A549 (cell line): ENCODE measurements at regions not wholly inside any gene's neighbourhood (a gene's known extent, or its start where the extent isn't known, plus 50 kb on each side); places are given as distances from the start of the nearest gene placed in this dataset.

Experiments
- ATAC-seq, 2 experiments: fragments of 200-7000 bp in 1 of 2; fragments of >200 bp in 1 of 2; cut with Nextera tagmentation in 1 of 2; cut with Tn5 transposase in 1 of 2; 3 replicates each; pipeline versions ENCODE4 v1.8.0 to v1.9.1; 2018 to 2020; ENCODE audit warnings: mild to moderate bottlenecking in 1 of 2, moderate library complexity in 1 of 2
- CTCF ChIA-PET: fragments of 300-600 bp; sonication (Branson Sonifier 250); formaldehyde crosslinking; extraction: SDS; loops from one replicate; lab custom pipeline; 2021; ENCODE audit warnings: antibody characterized with exemption, inconsistent platforms; lab: Yijun Ruan, JAX
- POLR2A ChIA-PET: fragments of 350-600 bp; formaldehyde crosslinking; extraction: SDS; loops from one replicate; lab custom pipeline; 2021; ENCODE audit warnings: antibody characterized with exemption, inconsistent platforms; lab: Yijun Ruan, JAX
- DNase-seq, 2 experiments: peaks; one replicate each; pipeline versions ENCODE4 v3.0.0 to v3.0.0-alpha.2; 2011 to 2016; ENCODE audit warnings: low read depth in 1 of 2, low spot score in 1 of 2
- FAIRE-seq: peaks from 2 replicates; lab custom pipeline; 2011; peaks lifted over from hg19 to GRCh38; lab: Jason Lieb, UNC
- H3K27ac ChIP-seq, 2 experiments: fragments of >200 bp; sonication (Bioruptor Twin); formaldehyde crosslinking; 3 replicates each; pipeline ENCODE4 v1.5.1; 2016 to 2017
- H3K4me1 ChIP-seq: fragments of >200 bp; sonication (Bioruptor Twin); formaldehyde crosslinking; 3 replicates; pipeline ENCODE4 v1.6.1; 2016
- H3K4me2 ChIP-seq: fragments of >200 bp; sonication (Bioruptor Twin); formaldehyde crosslinking; 3 replicates; pipeline ENCODE4 v1.6.1; 2016
- H3K4me3 ChIP-seq: fragments of >200 bp; sonication (Bioruptor Twin); formaldehyde crosslinking; 3 replicates; pipeline ENCODE4 v1.5.1; 2016
- H3K9me3 ChIP-seq: fragments of >200 bp; sonication (Bioruptor Twin); formaldehyde crosslinking; 3 replicates; pipeline ENCODE4 v1.6.1; 2016
- ATOH8 ChIP-seq: fragments of 250-450 bp; sonication (Bioruptor Pico); IDR thresholded peaks from 2 replicates; pipeline ENCODE4 v1.5.0; 2020; ENCODE audit warnings: low read depth, mild to moderate bottlenecking, moderate library complexity
- BHLHE40 ChIP-seq: IDR thresholded peaks from 2 replicates; pipeline ENCODE4 v1.6.1; 2012; ENCODE audit warnings: low read depth, low read length, inconsistent platforms
- CHD4 ChIP-seq: fragments of 200-600 bp; sonication (generic); IDR thresholded peaks from 2 replicates; pipeline ENCODE4 v1.6.1; 2016; ENCODE audit warnings: antibody characterized with exemption, mild to moderate bottlenecking, borderline replicate concordance
- E2F6 ChIP-seq: IDR thresholded peaks from 2 replicates; pipeline ENCODE4 v1.6.1; 2012; ENCODE audit warnings: low read depth, borderline replicate concordance
- FOSB ChIP-seq: fragments of 250-450 bp; sonication (Bioruptor Pico); IDR thresholded peaks from 2 replicates; pipeline ENCODE4 v1.5.0; 2020; ENCODE audit warnings: mild to moderate bottlenecking, moderate library complexity
- FOXS1 ChIP-seq: fragments of 250-450 bp; sonication (Bioruptor Pico); IDR thresholded peaks from 2 replicates; pipeline ENCODE4 v1.5.0; 2020; ENCODE audit warnings: mild to moderate bottlenecking, moderate library complexity
- HEYL ChIP-seq: fragments of 250-450 bp; sonication (Bioruptor Pico); IDR thresholded peaks from 2 replicates; pipeline ENCODE4 v1.8.0; 2021; ENCODE audit warnings: mild to moderate bottlenecking, moderate library complexity
- HMGXB4 ChIP-seq: fragments of 250-450 bp; sonication (Bioruptor Pico); IDR thresholded peaks from 2 replicates; pipeline ENCODE4 v1.5.0; 2021; ENCODE audit warnings: mild to moderate bottlenecking, moderate library complexity, borderline replicate concordance
- HOXA7 ChIP-seq: fragments of 250-450 bp; sonication (Bioruptor Pico); IDR thresholded peaks from 2 replicates; pipeline ENCODE4 v1.5.0; 2020; ENCODE audit warnings: mild to moderate bottlenecking, moderate library complexity
- KDM5A ChIP-seq: fragments of 200-600 bp; sonication (generic); IDR thresholded peaks from 2 replicates; pipeline ENCODE4 v1.6.1; 2016; ENCODE audit warnings: antibody characterized with exemption, mild to moderate bottlenecking
- MAX ChIP-seq: IDR thresholded peaks from 2 replicates; pipeline ENCODE4 v1.6.1; 2012
- MAZ ChIP-seq: fragments of 150-350 bp; IDR thresholded peaks from 2 replicates; pipeline ENCODE4 v1.6.1; 2014; ENCODE audit warnings: antibody characterized with exemption, low read depth, low read length, borderline replicate concordance
- PBX3 ChIP-seq: IDR thresholded peaks from 2 replicates; pipeline ENCODE4 v1.6.1; 2012
- POLR2A ChIP-seq: IDR thresholded peaks from 2 replicates; pipeline ENCODE4 v1.6.1; 2012; ENCODE audit warnings: mild to moderate bottlenecking, low read length
- RARB ChIP-seq: fragments of 250-450 bp; sonication (Bioruptor Pico); IDR thresholded peaks from 2 replicates; pipeline ENCODE4 v1.8.0; 2021; ENCODE audit warnings: mild to moderate bottlenecking, moderate library complexity
- RCOR1 ChIP-seq: fragments of 150-350 bp; IDR thresholded peaks from 2 replicates; pipeline ENCODE4 v1.6.1; 2014; ENCODE audit warnings: antibody characterized with exemption, low read length, low read depth
- REST ChIP-seq: fragments of 200-600 bp; sonication (generic); IDR thresholded peaks from 2 replicates; pipeline ENCODE4 v1.6.1; 2016; ENCODE audit warnings: antibody characterized with exemption, mild to moderate bottlenecking, moderate library complexity
- RFX5 ChIP-seq: fragments of 450-650 bp; IDR thresholded peaks from 2 replicates; pipeline ENCODE4 v1.7.1; 2014; ENCODE audit warnings: antibody characterized with exemption, mild to moderate bottlenecking, moderate library complexity
- RNF2 ChIP-seq: fragments of 200-600 bp; sonication (generic); IDR thresholded peaks from 2 replicates; pipeline ENCODE4 v1.6.1; 2016; ENCODE audit warnings: low read depth, mild to moderate bottlenecking, antibody characterized with exemption, moderate library complexity, borderline replicate concordance
- SMC3 ChIP-seq: fragments of >200 bp; sonication (Bioruptor Twin); formaldehyde crosslinking; IDR thresholded peaks from 3 replicates; pipeline ENCODE4 v1.6.1; 2018; ENCODE audit warnings: inconsistent platforms
- SREBF2 ChIP-seq: fragments of 450-650 bp; IDR thresholded peaks from 2 replicates; pipeline ENCODE4 v1.6.1; 2014; ENCODE audit warnings: mild to moderate bottlenecking, moderate library complexity
- TP53 ChIP-seq: fragments of 250-450 bp; sonication (Bioruptor Pico); IDR thresholded peaks from 2 replicates; pipeline ENCODE4 v1.5.0; 2021; ENCODE audit warnings: mild to moderate bottlenecking, moderate library complexity
- ZC3H11A ChIP-seq: fragments of 450-650 bp; IDR thresholded peaks from 2 replicates; pipeline ENCODE4 v1.6.1; 2014; ENCODE audit warnings: antibody characterized with exemption, mild to moderate bottlenecking
- ZNF302 ChIP-seq: fragments of 250-450 bp; sonication (Bioruptor Pico); IDR thresholded peaks from 2 replicates; pipeline ENCODE4 v1.9.0; 2021; ENCODE audit warnings: inconsistent platforms, mild to moderate bottlenecking, moderate library complexity
- WGBS: methylation state at CpG from one replicate; pipeline ENCODE4 v1.1.6; 2017; ENCODE audit errors: missing lambda C conversion rate; 5-methylcytosine and 5-hydroxymethylcytosine counted together

GRCh38 chr4:104283303-104283702 is 211.4 kb downstream of the CXXC4 start (continued):
- no peak for TF ChIP-seq HMGXB4
- TF ChIP-seq E2F6: no peak
- TF ChIP-seq FOSB (CRISPR knock-in tag): no peak
- TF ChIP-seq REST: no peak
- TF ChIP-seq RARB (CRISPR knock-in tag): no peak
- TF ChIP-seq CHD4: no peak
- no peak for TF ChIP-seq FOXS1 (CRISPR knock-in tag)

- ChIA-PET POLR2A (no interaction called here), CTCF (interaction anchor here (0.7 kb wide), 1 partner anchor 88 kb away, joined by 3 read pairs; no protein-coding TSS in a partner anchor)
- Histone ChIP-seq H3K9me3 (no peaks in the 10 kb centered on the region), H3K4me3 (no peak overlapping the region), H3K27ac (no peak overlapping the region), H3K4me1 (no peaks in the 10 kb centered on the region), H3K4me2 (no peak overlapping the region)
- WGBS: 10% methylated on average over 5 of the region's 5 CpGs
- DNase-seq: no peak
- TF ChIP-seq MAX: no peak
- no peak for TF ChIP-seq RARB (CRISPR knock-in tag)
- no peak for TF ChIP-seq SREBF2
- no peak for TF ChIP-seq MAZ
- no peak for TF ChIP-seq REST
- TF ChIP-seq POLR2A: no peak
- no peak for TF ChIP-seq ZNF302
- no peak for TF ChIP-seq ATOH8 (CRISPR knock-in tag)
- no peak for TF ChIP-seq HEYL
- no peak for TF ChIP-seq HOXA7 (CRISPR knock-in tag)
- no peak for TF ChIP-seq ZC3H11A
- no peak for TF ChIP-seq PBX3
- no peak for TF ChIP-seq SMC3
- no peak for TF ChIP-seq TP53 (CRISPR knock-in tag)
- TF ChIP-seq RCOR1: no peak
- TF ChIP-seq KDM5A: no peak
- TF ChIP-seq RNF2: no peak
- no peak for TF ChIP-seq BHLHE40
- TF ChIP-seq RFX5: no peak
- ATAC-seq: no peak
- FAIRE-seq: no peak
Observed at GRCh38 chr4:104279744-104280143, 214.9 kb downstream of the CXXC4 start.
